Panc1 (cell line): ENCODE measurements at regions not wholly inside any gene's neighbourhood (a gene's known extent, or its start where the extent isn't known, plus 50 kb on each side); places are given as distances from the start of the nearest gene placed in this dataset.

Source experiments
- POLR2AphosphoS5 ChIP-seq: IDR thresholded peaks from 2 replicates; pipeline ENCODE4 v1.6.1; 2012; ENCODE audit warnings: mild to moderate bottlenecking, low read depth, low read length, moderate library complexity
- TF ChIP-seq, protein P1 (sequence below): fragments of 450-650 bp; IDR thresholded peaks from 2 replicates; pipeline ENCODE4 v1.5.1; 2017; ENCODE audit warnings: mild to moderate bottlenecking
- TF ChIP-seq, protein P2 (sequence below), 2 experiments: IDR thresholded peaks; 2 replicates each; pipeline ENCODE4 v1.6.1; 2011 to 2012; ENCODE audit warnings: low read depth in 2 of 2, control low read depth in 1 of 2, low read length in 1 of 2, mild to moderate bottlenecking in 1 of 2, moderate library complexity in 1 of 2; ENCODE audit not compliant: insufficient read depth in 1 of 2

DNA sequence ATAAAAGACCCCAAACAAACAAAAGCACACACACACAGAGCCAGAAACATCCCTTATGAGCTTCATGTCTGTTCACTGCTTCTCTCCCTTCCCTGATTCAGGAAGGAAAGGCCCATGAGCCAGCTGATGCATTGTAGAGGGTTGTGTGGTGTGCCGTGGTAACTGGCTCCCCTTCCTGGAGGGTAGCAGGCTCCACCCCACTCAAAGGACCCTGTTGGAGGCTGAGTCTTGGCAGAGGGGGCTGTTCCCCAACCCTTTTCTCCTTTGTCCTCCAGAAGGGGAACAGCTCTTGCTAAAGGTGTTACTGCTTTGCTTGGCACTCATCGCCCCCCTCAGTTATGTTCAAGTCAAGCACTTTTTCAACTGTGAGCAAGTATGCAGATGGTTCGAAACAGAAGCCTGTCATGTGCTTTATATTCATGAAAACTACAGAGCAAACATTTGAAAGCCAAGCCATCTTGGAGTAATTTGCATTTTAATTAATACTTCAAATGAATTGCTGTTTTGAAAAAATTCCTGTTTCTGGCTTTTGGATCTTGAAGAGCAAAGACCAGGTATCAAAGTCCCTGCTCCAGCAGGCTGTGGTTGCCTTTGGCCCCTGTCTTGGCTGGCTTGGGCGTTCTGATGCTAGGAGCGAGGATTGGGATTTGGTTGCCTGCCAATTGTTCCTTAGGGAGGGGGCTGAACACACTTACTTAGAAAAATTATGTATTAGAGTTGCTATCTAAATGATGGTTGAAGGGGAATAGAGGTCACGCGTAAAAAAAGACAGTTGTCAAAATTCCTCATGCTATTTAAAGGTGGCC lies 267.8 kb downstream of the TSN start:
- TF ChIP-seq, protein P1, sequence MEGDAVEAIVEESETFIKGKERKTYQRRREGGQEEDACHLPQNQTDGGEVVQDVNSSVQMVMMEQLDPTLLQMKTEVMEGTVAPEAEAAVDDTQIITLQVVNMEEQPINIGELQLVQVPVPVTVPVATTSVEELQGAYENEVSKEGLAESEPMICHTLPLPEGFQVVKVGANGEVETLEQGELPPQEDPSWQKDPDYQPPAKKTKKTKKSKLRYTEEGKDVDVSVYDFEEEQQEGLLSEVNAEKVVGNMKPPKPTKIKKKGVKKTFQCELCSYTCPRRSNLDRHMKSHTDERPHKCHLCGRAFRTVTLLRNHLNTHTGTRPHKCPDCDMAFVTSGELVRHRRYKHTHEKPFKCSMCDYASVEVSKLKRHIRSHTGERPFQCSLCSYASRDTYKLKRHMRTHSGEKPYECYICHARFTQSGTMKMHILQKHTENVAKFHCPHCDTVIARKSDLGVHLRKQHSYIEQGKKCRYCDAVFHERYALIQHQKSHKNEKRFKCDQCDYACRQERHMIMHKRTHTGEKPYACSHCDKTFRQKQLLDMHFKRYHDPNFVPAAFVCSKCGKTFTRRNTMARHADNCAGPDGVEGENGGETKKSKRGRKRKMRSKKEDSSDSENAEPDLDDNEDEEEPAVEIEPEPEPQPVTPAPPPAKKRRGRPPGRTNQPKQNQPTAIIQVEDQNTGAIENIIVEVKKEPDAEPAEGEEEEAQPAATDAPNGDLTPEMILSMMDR, result no peak
- TF ChIP-seq POLR2AphosphoS5, result no peak
- TF ChIP-seq, protein P2, sequence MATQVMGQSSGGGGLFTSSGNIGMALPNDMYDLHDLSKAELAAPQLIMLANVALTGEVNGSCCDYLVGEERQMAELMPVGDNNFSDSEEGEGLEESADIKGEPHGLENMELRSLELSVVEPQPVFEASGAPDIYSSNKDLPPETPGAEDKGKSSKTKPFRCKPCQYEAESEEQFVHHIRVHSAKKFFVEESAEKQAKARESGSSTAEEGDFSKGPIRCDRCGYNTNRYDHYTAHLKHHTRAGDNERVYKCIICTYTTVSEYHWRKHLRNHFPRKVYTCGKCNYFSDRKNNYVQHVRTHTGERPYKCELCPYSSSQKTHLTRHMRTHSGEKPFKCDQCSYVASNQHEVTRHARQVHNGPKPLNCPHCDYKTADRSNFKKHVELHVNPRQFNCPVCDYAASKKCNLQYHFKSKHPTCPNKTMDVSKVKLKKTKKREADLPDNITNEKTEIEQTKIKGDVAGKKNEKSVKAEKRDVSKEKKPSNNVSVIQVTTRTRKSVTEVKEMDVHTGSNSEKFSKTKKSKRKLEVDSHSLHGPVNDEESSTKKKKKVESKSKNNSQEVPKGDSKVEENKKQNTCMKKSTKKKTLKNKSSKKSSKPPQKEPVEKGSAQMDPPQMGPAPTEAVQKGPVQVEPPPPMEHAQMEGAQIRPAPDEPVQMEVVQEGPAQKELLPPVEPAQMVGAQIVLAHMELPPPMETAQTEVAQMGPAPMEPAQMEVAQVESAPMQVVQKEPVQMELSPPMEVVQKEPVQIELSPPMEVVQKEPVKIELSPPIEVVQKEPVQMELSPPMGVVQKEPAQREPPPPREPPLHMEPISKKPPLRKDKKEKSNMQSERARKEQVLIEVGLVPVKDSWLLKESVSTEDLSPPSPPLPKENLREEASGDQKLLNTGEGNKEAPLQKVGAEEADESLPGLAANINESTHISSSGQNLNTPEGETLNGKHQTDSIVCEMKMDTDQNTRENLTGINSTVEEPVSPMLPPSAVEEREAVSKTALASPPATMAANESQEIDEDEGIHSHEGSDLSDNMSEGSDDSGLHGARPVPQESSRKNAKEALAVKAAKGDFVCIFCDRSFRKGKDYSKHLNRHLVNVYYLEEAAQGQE (IDR thresholded peaks at IDR 0.05; ENCODE audit: insufficient read depth in 1 of 2, low read depth in 2 of 2, low read length in 1 of 2), result no peak
